ENCODE measurements at regions not wholly inside any gene's neighbourhood (a gene's known extent, or its start where the extent isn't known, plus 50 kb on each side); places are given as distances from the start of the nearest gene placed in this dataset. TPM values are rescaled to one million over a fixed set of nuclear protein-coding genes. Genes with fewer than 3 reads are reported as not detected.

GRCh38 chr18:7492385-7492784 is 74.7 kb upstream of the PTPRM start:
- H3K36me3 ChIP-seq (ENCODE audit: insufficient read depth), result no peaks in the 10 kb centered on the region
- no peak overlapping the region for H3K4me3 ChIP-seq (ENCODE audit: low read depth, low read length)
- no peaks in the 10 kb centered on the region for H3K4me1 ChIP-seq (ENCODE audit: insufficient read depth)
- 77% methylated on average over 3 of the region's 3 CpGs for WGBS
- no peak for DNase-seq (ENCODE audit: extremely low spot score)
- no peak overlapping the region for H3K27ac ChIP-seq (ENCODE audit: low read depth)

- no peaks in the 10 kb centered on the region for H3K4me1 ChIP-seq (ENCODE audit: insufficient read depth)
- H3K4me3 ChIP-seq (ENCODE audit: low read depth, low read length), result no peak overlapping the region
- no peak overlapping the region for H3K27ac ChIP-seq (ENCODE audit: low read depth)
- no peak for DNase-seq (ENCODE audit: extremely low spot score)
- no peaks in the 10 kb centered on the region for H3K36me3 ChIP-seq (ENCODE audit: insufficient read depth)
Measured at GRCh38 chr18:7497081-7497480, 70.0 kb upstream of the PTPRM start.

- Histone ChIP-seq H3K36me3 (ENCODE audit: insufficient read depth) (no peaks in the 10 kb centered on the region), H3K4me1 (ENCODE audit: insufficient read depth) (no peaks in the 10 kb centered on the region), H3K27ac (ENCODE audit: low read depth) (no peak overlapping the region), H3K4me3 (ENCODE audit: low read depth, low read length) (no peak overlapping the region)
- 91% methylated on average over 4 of the region's 4 CpGs for WGBS
- DNase-seq (ENCODE audit: extremely low spot score), result no peak
Measured at GRCh38 chr18:7511106-7511505, 56.0 kb upstream of the PTPRM start.

GRCh38 chr18:7512348-7512747 is 54.8 kb upstream of the PTPRM start:
- H3K4me3 ChIP-seq (ENCODE audit: low read depth, low read length), result no peak overlapping the region
- DNase-seq (ENCODE audit: extremely low spot score), result no peak
- WGBS, result 42% methylated on average over 5 of the region's 5 CpGs
- no peak overlapping the region for H3K27ac ChIP-seq (ENCODE audit: low read depth)
- no peaks in the 10 kb centered on the region for H3K36me3 ChIP-seq (ENCODE audit: insufficient read depth)
- no peaks in the 10 kb centered on the region for H3K4me1 ChIP-seq (ENCODE audit: insufficient read depth)

GRCh38 chr18:7512990-7513389 is 54.1 kb upstream of the PTPRM start:
- H3K4me1 ChIP-seq (ENCODE audit: insufficient read depth), result no peaks in the 10 kb centered on the region
- H3K4me3 ChIP-seq (ENCODE audit: low read depth, low read length), result no peak overlapping the region
- WGBS, result 69% methylated on average over 3 of the region's 3 CpGs
- DNase-seq (ENCODE audit: extremely low spot score), result no peak
- no peaks in the 10 kb centered on the region for H3K36me3 ChIP-seq (ENCODE audit: insufficient read depth)
- no peak overlapping the region for H3K27ac ChIP-seq (ENCODE audit: low read depth)

GRCh38 chr18:7514796-7515440 is 52.2 kb upstream of the PTPRM start:
- no peak overlapping the region for H3K27ac ChIP-seq (ENCODE audit: low read depth)
- no peak overlapping the region for H3K4me3 ChIP-seq (ENCODE audit: low read depth, low read length)
- no peak for DNase-seq (ENCODE audit: extremely low spot score)
- H3K36me3 ChIP-seq (ENCODE audit: insufficient read depth), result no peaks in the 10 kb centered on the region
- 47% methylated on average over 11 of the region's 11 CpGs for WGBS
- H3K4me1 ChIP-seq (ENCODE audit: insufficient read depth), result no peaks in the 10 kb centered on the region

GRCh38 chr18:7516266-7517117 is 50.6 kb upstream of the PTPRM start:
- DNase-seq (ENCODE audit: extremely low spot score), result no peak
- no peaks in the 10 kb centered on the region for H3K4me1 ChIP-seq (ENCODE audit: insufficient read depth)
- WGBS, result 64% methylated on average over 9 of the region's 9 CpGs
- no peak overlapping the region for H3K4me3 ChIP-seq (ENCODE audit: low read depth, low read length)
- no peak overlapping the region for H3K27ac ChIP-seq (ENCODE audit: low read depth)
- H3K36me3 ChIP-seq (ENCODE audit: insufficient read depth), result no peaks in the 10 kb centered on the region

Small RNA genes lying in the stretch of these regions (small RNA-seq; reads per million reads assigned to genes)
- not detected for gene RF00554

Measured in urinary bladder (tissue), 4 donors.